Mesenchymal stem cell (in vitro differentiated cells and primary cell): ENCODE measurements at regions not wholly inside any gene's neighbourhood (a gene's known extent, or its start where the extent isn't known, plus 50 kb on each side); places are given as distances from the start of the nearest gene placed in this dataset.

ENCODE experiments used
- DNase-seq: peaks from one replicate; pipeline ENCODE4 v3.0.0-alpha.2; 2013
- H2AFZ ChIP-seq: one replicate; pipeline ENCODE4 v1.6.1; 2013; ENCODE audit warnings: low read depth, mild to moderate bottlenecking, control low read depth, inconsistent platforms, low read length, moderate library complexity
- H2AK5ac ChIP-seq: 2 replicates; pipeline ENCODE4 v1.6.1; 2013; ENCODE audit warnings: low read length, moderate library complexity, mild to moderate bottlenecking, inconsistent platforms; ENCODE audit not compliant: severe bottlenecking
- H2BK120ac ChIP-seq: one replicate; pipeline ENCODE4 v1.6.1; 2013; ENCODE audit warnings: low read depth, mild to moderate bottlenecking, inconsistent platforms, low read length, moderate library complexity
- H2BK12ac ChIP-seq, 2 experiments: one replicate each; pipeline ENCODE4 v1.6.1; 2013; ENCODE audit warnings: inconsistent platforms in 2 of 2, low read length in 2 of 2, mild to moderate bottlenecking in 2 of 2, moderate library complexity in 2 of 2, control low read depth in 1 of 2
- H2BK15ac ChIP-seq: one replicate; pipeline ENCODE4 v1.6.1; 2013; ENCODE audit warnings: mild to moderate bottlenecking, low read depth, inconsistent platforms; ENCODE audit not compliant: poor library complexity, severe bottlenecking
- H2BK5ac ChIP-seq: 2 replicates; pipeline ENCODE4 v1.6.1; 2013; ENCODE audit warnings: low read depth, mild to moderate bottlenecking, low read length, control low read depth, inconsistent platforms; ENCODE audit not compliant: poor library complexity, severe bottlenecking
- H3K14ac ChIP-seq, 2 experiments: one replicate each; pipeline ENCODE4 v1.6.1; 2013; ENCODE audit warnings: inconsistent platforms in 2 of 2, low read length in 2 of 2, control low read depth in 1 of 2, mild to moderate bottlenecking in 1 of 2, moderate library complexity in 1 of 2
- H3K18ac ChIP-seq, 2 experiments: one replicate each; pipeline ENCODE4 v1.6.1; 2013; ENCODE audit warnings: inconsistent platforms in 2 of 2, low read length in 2 of 2, control low read depth in 1 of 2, low read depth in 1 of 2, mild to moderate bottlenecking in 1 of 2
- H3K23ac ChIP-seq, 2 experiments: one replicate each; pipeline ENCODE4 v1.6.1; 2013; ENCODE audit warnings: inconsistent platforms in 2 of 2, low read length in 2 of 2, mild to moderate bottlenecking in 2 of 2, moderate library complexity in 2 of 2, control low read depth in 1 of 2
- H3K27ac ChIP-seq: 2 replicates; pipeline ENCODE4 v1.5.1; 2013; ENCODE audit warnings: mild to moderate bottlenecking, moderate library complexity, low read length, control low read depth, inconsistent platforms; ENCODE audit not compliant: poor library complexity, severe bottlenecking
- H3K27me3 ChIP-seq, 2 experiments: 2 replicates each; pipeline versions ENCODE4 v1.6.1 to v1.7.0; 2013; ENCODE audit warnings: low read length in 2 of 2, mild to moderate bottlenecking in 2 of 2, moderate library complexity in 2 of 2, control low read depth in 1 of 2, inconsistent platforms in 1 of 2; ENCODE audit not compliant: control insufficient read depth in 1 of 2, insufficient read depth in 1 of 2
- H3K36me3 ChIP-seq, 2 experiments: 2 replicates each; pipeline versions ENCODE4 v1.6.1 to v1.7.0; 2013; ENCODE audit warnings: low read length in 2 of 2, control low read depth in 1 of 2, inconsistent platforms in 1 of 2, low read depth in 1 of 2, mild to moderate bottlenecking in 1 of 2; ENCODE audit not compliant: insufficient read depth in 2 of 2, control insufficient read depth in 1 of 2
- H3K4ac ChIP-seq, 2 experiments: one replicate each; pipeline ENCODE4 v1.6.1; 2013; ENCODE audit warnings: inconsistent platforms in 2 of 2, low read length in 2 of 2, mild to moderate bottlenecking in 2 of 2, moderate library complexity in 2 of 2, control low read depth in 1 of 2, low read depth in 1 of 2
- H3K4me1 ChIP-seq: 2 replicates; pipeline ENCODE4 v1.6.1; 2013; ENCODE audit warnings: low read depth, low read length, control low read depth; ENCODE audit not compliant: control insufficient read depth, insufficient read depth
- H3K4me2 ChIP-seq: 2 replicates; pipeline ENCODE4 v1.6.1; 2013; ENCODE audit warnings: low read length, mild to moderate bottlenecking, inconsistent platforms; ENCODE audit not compliant: poor library complexity, severe bottlenecking
- H3K4me3 ChIP-seq, 2 experiments: 2 replicates each; pipeline versions ENCODE4 v1.5.1 to v1.7.0; 2013; ENCODE audit warnings: low read length in 2 of 2, mild to moderate bottlenecking in 2 of 2, control low read depth in 1 of 2, low read depth in 1 of 2; ENCODE audit not compliant: insufficient read depth in 1 of 2
- H3K79me1 ChIP-seq: replicated peaks from 2 replicates; pipeline ENCODE4 v1.6.1; 2013; ENCODE audit warnings: mild to moderate bottlenecking, control low read depth, low read length, inconsistent platforms; ENCODE audit not compliant: poor library complexity, severe bottlenecking
- H3K9ac ChIP-seq: 2 replicates; pipeline ENCODE4 v1.7.0; 2013; ENCODE audit warnings: mild to moderate bottlenecking, low read length, moderate library complexity
- H3K9me3 ChIP-seq: 2 replicates; pipeline ENCODE4 v1.7.0; 2013; ENCODE audit warnings: mild to moderate bottlenecking, low read length; ENCODE audit not compliant: control insufficient read depth
- H4K8ac ChIP-seq: one replicate; pipeline ENCODE4 v1.6.1; 2013; ENCODE audit warnings: inconsistent platforms, mild to moderate bottlenecking, low read length, moderate library complexity
- H4K91ac ChIP-seq: one replicate; pipeline ENCODE4 v1.6.1; 2013; ENCODE audit warnings: mild to moderate bottlenecking, low read length, inconsistent platforms
- WGBS: methylation state at CpG from one replicate; pipeline ENCODE4 v1.1.7; 2013; ENCODE audit warnings: mixed read lengths; 5-methylcytosine and 5-hydroxymethylcytosine counted together

DNA sequence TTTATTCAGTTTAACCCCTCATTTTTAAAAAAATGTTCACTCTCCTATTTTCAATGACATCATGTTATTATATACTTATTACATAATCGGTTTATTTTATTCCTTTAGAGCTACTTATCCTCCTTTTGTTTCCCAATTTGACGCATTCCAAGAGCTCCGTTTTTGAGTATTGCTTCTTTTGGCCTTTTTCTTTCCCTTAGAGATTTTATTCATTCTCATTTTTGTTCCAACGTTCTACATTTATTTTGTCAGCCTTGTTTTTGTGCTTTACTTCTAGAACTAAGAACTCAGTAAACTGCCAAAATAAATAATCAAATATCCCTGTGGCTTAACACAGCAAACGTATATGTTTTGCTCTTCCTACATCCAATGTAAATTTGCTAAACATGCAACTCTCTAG is 769.1 kb downstream of the NCAM2 start:
- Histone ChIP-seq H3K9me3 (peaks cover 5% of the 10 kb centered on the region), H2BK12ac (no peak overlapping the region)
- WGBS, result 73% methylated on average over 4 of the region's 5 CpGs

DNA sequence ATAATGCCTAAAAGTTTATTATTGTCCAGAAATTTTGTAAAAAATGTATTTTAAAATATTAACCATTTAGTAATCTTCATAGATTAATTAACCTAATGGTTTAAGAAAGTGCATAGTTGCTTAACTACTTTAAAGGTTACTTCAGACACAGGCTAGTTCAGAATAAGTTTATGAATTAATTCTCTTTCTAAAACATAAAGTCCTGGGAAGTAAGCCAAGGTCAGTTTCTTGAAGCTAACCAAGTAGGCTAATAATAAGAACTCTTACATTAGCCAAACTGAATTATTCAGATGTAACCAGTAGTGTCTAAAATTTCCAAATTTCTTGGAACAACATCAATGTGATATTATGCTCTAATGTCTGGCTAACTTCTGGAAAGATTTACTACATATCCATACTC is 790.4 kb downstream of the NCAM2 start:
- Histone ChIP-seq H3K36me3 (no peaks in the 10 kb centered on the region), H2AK5ac (no peak overlapping the region), H3K14ac (no peak overlapping the region), H2AFZ (no peak overlapping the region), H3K9ac (no peak overlapping the region), H2BK120ac (no peak overlapping the region), H2BK15ac (no peak overlapping the region), H3K23ac (no peak overlapping the region), H2BK12ac (no peak overlapping the region), H4K91ac (no peak overlapping the region), H3K18ac (no peak overlapping the region), H3K4me1 (no peaks in the 10 kb centered on the region), H3K27me3 (no peaks in the 10 kb centered on the region), H2BK5ac (no peak overlapping the region), H3K4me3 (no peak overlapping the region), H3K27ac (no peak overlapping the region), H3K9me3 (no peaks in the 10 kb centered on the region), H4K8ac (no peak overlapping the region), H3K4ac (no peak overlapping the region), H3K79me1 (no peaks in the 10 kb centered on the region), H3K4me2 (no peak overlapping the region)
- no peak for DNase-seq

More for the DNA sequence above, 769.1 kb downstream of the NCAM2 start:
- no peak for DNase-seq
- no peak overlapping the region for H2BK5ac ChIP-seq
- no peak overlapping the region for H2AK5ac ChIP-seq
- no peaks in the 10 kb centered on the region for H3K4me1 ChIP-seq
- no peak overlapping the region for H3K9ac ChIP-seq
- H3K79me1 ChIP-seq, result no peaks in the 10 kb centered on the region
- H3K14ac ChIP-seq, result no peak overlapping the region
- H2BK15ac ChIP-seq, result no peak overlapping the region
- H3K36me3 ChIP-seq, result no peaks in the 10 kb centered on the region
- no peak overlapping the region for H2AFZ ChIP-seq
- H3K27ac ChIP-seq, result no peak overlapping the region
- no peak overlapping the region for H3K4ac ChIP-seq
- H3K18ac ChIP-seq, result no peak overlapping the region
- H3K23ac ChIP-seq, result no peak overlapping the region
- H4K91ac ChIP-seq, result no peak overlapping the region
- H2BK120ac ChIP-seq, result no peak overlapping the region
- no peak overlapping the region for H4K8ac ChIP-seq
- H3K27me3 ChIP-seq, result no peaks in the 10 kb centered on the region
- H3K4me3 ChIP-seq, result no peak overlapping the region
- no peak overlapping the region for H3K4me2 ChIP-seq

DNA sequence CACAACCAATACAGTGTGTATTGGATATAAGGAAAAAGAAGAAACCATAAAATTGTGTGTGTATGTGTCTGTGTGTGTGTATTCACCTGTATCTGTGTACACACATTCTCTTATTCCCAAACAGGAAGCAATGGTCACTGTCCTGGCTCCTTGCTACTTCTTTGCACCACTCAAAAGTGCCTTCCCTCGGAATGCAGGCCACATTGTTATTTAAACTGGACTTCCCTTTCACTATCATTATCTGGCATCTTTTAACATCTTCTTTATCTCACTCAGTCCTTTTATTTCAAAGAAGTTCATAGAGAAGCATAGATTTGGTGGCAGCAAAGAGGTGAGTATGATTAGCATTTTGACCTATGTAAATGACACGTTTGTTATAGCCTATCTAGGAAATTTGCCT is 803.7 kb downstream of the NCAM2 start:
- Histone ChIP-seq H3K27me3 (no peaks in the 10 kb centered on the region), H3K23ac (no peak overlapping the region), H3K14ac (no peak overlapping the region), H3K4ac (no peak overlapping the region), H3K4me3 (no peak overlapping the region), H4K8ac (no peak overlapping the region), H2AK5ac (no peak overlapping the region), H3K36me3 (no peaks in the 10 kb centered on the region), H3K4me2 (no peak overlapping the region), H4K91ac (no peak overlapping the region), H3K9ac (no peak overlapping the region), H2BK12ac (no peak overlapping the region), H3K18ac (no peak overlapping the region), H3K4me1 (no peaks in the 10 kb centered on the region), H3K27ac (no peak overlapping the region), H2AFZ (no peak overlapping the region), H3K79me1 (no peaks in the 10 kb centered on the region), H3K9me3 (no peaks in the 10 kb centered on the region), H2BK120ac (no peak overlapping the region), H2BK15ac (no peak overlapping the region), H2BK5ac (no peak overlapping the region)
- 50% methylated on average over 1 of the region's 2 CpGs for WGBS
- no peak for DNase-seq

DNA sequence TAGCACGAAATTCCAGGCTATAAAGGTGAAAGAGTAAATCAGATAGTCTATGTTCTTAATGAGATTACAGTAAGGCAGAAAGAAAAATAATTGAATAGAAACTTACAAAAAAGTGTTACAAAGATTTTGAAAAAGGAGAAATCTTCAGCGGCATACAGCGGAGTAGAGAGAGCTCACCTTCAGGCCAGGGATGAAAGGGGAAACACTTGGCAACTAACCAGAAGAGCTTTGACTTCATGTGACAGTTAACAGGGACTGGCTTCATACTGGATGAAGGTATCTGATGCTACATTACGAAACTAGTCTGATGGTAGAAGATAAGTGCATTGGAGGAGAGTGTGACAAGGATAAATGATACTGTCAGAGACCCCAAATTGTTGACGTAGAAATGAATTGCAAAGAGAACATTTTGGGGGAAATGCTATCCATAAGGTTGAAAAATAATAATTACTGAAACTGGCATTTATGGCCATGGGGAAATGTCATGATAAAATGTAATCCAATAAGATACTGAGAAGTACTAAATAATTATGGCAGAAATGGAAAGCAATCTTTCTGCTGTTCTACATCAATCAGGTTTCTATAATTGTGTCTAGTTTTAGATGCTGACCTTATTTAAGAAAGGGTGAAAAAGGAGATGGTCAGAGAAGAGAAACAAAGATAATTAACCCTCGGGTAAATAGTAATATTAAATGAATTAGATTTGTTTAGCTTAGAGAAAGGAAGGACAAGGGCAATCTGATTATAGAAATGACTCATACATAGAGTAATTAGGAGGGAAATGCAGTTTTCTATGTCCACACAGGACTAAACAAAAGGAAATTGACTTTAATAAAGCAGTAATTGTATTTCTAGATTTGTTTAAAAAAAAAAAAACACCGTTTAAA is 808.7 kb downstream of the NCAM2 start:
- Histone ChIP-seq H3K23ac (no peak overlapping the region), H3K79me1 (no peaks in the 10 kb centered on the region), H4K91ac (no peak overlapping the region), H4K8ac (no peak overlapping the region), H3K4ac (no peak overlapping the region), H3K27me3 (no peaks in the 10 kb centered on the region), H2BK5ac (no peak overlapping the region), H3K36me3 (no peaks in the 10 kb centered on the region), H3K4me1 (no peaks in the 10 kb centered on the region), H3K18ac (no peak overlapping the region), H2BK15ac (no peak overlapping the region), H2BK120ac (no peak overlapping the region), H3K9ac (no peak overlapping the region), H3K14ac (no peak overlapping the region), H3K4me3 (no peak overlapping the region), H3K27ac (no peak overlapping the region), H3K4me2 (no peak overlapping the region), H2AFZ (no peak overlapping the region), H2AK5ac (no peak overlapping the region), H3K9me3 (no peaks in the 10 kb centered on the region), H2BK12ac (no peak overlapping the region)
- WGBS, result 78% methylated on average over 6 of the region's 7 CpGs
- no peak for DNase-seq
